ENCODE measurements at regions not wholly inside any gene's neighbourhood (a gene's known extent, or its start where the extent isn't known, plus 50 kb on each side); places are given as distances from the start of the nearest gene placed in this dataset.
A peak's percentile ranks its signal among the peaks of the same experiment; 100 is the strongest.

- DNase-seq (ENCODE audit: low read depth, low spot score) = no peak
- in situ Hi-C loops (cut with HindIII; ENCODE audit: low pct_unique_long_range_greater_than_20kb, low sequenced_read_pairs) = no loop called here
Measured at GRCh38 chr14:43983721-43984120, 523.4 kb downstream of the FSCB start.

- DNase-seq (ENCODE audit: low read depth, low spot score) = no peak
- in situ Hi-C loops (cut with HindIII; ENCODE audit: low pct_unique_long_range_greater_than_20kb, low sequenced_read_pairs) = no loop called here
Measured at GRCh38 chr14:43981135-43981768, 525.8 kb downstream of the FSCB start.

GRCh38 chr14:43956741-43957140, 550.3 kb downstream of the FSCB start:
- in situ Hi-C loops (cut with HindIII; ENCODE audit: low pct_unique_long_range_greater_than_20kb, low sequenced_read_pairs) = no loop called here
- peak; percentile 93 for DNase-seq (ENCODE audit: low read depth, low spot score)

GRCh38 chr14:43949400-43949799, 557.7 kb downstream of the FSCB start:
- in situ Hi-C loops (cut with HindIII; ENCODE audit: low pct_unique_long_range_greater_than_20kb, low sequenced_read_pairs) = no loop called here
- peak; percentile 96 for DNase-seq (ENCODE audit: low read depth, low spot score)

GRCh38 chr14:43939836-43940235, 567.2 kb downstream of the FSCB start:
- in situ Hi-C loops (cut with HindIII; ENCODE audit: low pct_unique_long_range_greater_than_20kb, low sequenced_read_pairs) = no loop called here
- DNase-seq (ENCODE audit: low read depth, low spot score) = no peak

- in situ Hi-C loops (cut with HindIII; ENCODE audit: low pct_unique_long_range_greater_than_20kb, low sequenced_read_pairs) = no loop called here
- no peak for DNase-seq (ENCODE audit: low read depth, low spot score)
Measured at GRCh38 chr14:43938588-43939281, 568.3 kb downstream of the FSCB start.

- DNase-seq (ENCODE audit: low read depth, low spot score) = no peak
- in situ Hi-C loops (cut with HindIII; ENCODE audit: low pct_unique_long_range_greater_than_20kb, low sequenced_read_pairs) = no loop called here
Measured at GRCh38 chr14:43937001-43937400, 570.1 kb downstream of the FSCB start.

- no peak for DNase-seq (ENCODE audit: low read depth, low spot score)
- in situ Hi-C loops (cut with HindIII; ENCODE audit: low pct_unique_long_range_greater_than_20kb, low sequenced_read_pairs) = no loop called here
Measured at GRCh38 chr14:43934102-43934501, 573.0 kb downstream of the FSCB start.

- in situ Hi-C loops (cut with HindIII; ENCODE audit: low pct_unique_long_range_greater_than_20kb, low sequenced_read_pairs) = no loop called here
- DNase-seq (ENCODE audit: low read depth, low spot score) = no peak
Measured at GRCh38 chr14:43914041-43914693, 592.9 kb downstream of the FSCB start.

- peak; percentile 29 for DNase-seq (ENCODE audit: low read depth, low spot score)
- in situ Hi-C loops (cut with HindIII; ENCODE audit: low pct_unique_long_range_greater_than_20kb, low sequenced_read_pairs) = no loop called here
Measured at GRCh38 chr14:43903209-43903608, 603.9 kb downstream of the FSCB start.

GRCh38 chr14:43901911-43902673, 605.0 kb downstream of the FSCB start:
- in situ Hi-C loops (cut with HindIII; ENCODE audit: low pct_unique_long_range_greater_than_20kb, low sequenced_read_pairs) = no loop called here
- DNase-seq (ENCODE audit: low read depth, low spot score) = peak; percentile 92

GRCh38 chr14:43900173-43900655, 606.9 kb downstream of the FSCB start:
- in situ Hi-C loops (cut with HindIII; ENCODE audit: low pct_unique_long_range_greater_than_20kb, low sequenced_read_pairs) = no loop called here
- peak; percentile 11 for DNase-seq (ENCODE audit: low read depth, low spot score)

GRCh38 chr14:43898687-43899086, 608.4 kb downstream of the FSCB start:
- in situ Hi-C loops (cut with HindIII; ENCODE audit: low pct_unique_long_range_greater_than_20kb, low sequenced_read_pairs) = no loop called here
- DNase-seq (ENCODE audit: low read depth, low spot score) = peak; percentile 68

GRCh38 chr14:43896044-43896443, 611.0 kb downstream of the FSCB start:
- no peak for DNase-seq (ENCODE audit: low read depth, low spot score)
- in situ Hi-C loops (cut with HindIII; ENCODE audit: low pct_unique_long_range_greater_than_20kb, low sequenced_read_pairs) = no loop called here

- peak; percentile 43 for DNase-seq (ENCODE audit: low read depth, low spot score)
- in situ Hi-C loops (cut with HindIII; ENCODE audit: low pct_unique_long_range_greater_than_20kb, low sequenced_read_pairs) = no loop called here
Measured at GRCh38 chr14:43894534-43894933, 612.5 kb downstream of the FSCB start.

GRCh38 chr14:43887523-43887922, 619.6 kb downstream of the FSCB start:
- no peak for DNase-seq (ENCODE audit: low read depth, low spot score)
- in situ Hi-C loops (cut with HindIII; ENCODE audit: low pct_unique_long_range_greater_than_20kb, low sequenced_read_pairs) = no loop called here

- DNase-seq (ENCODE audit: low read depth, low spot score) = no peak
- in situ Hi-C loops (cut with HindIII; ENCODE audit: low pct_unique_long_range_greater_than_20kb, low sequenced_read_pairs) = no loop called here
Measured at GRCh38 chr14:43877351-43877960, 629.6 kb downstream of the FSCB start.

Data from SK-MEL-5 (cell line).